Testis (tissue), 2 donors: ENCODE measurements at regions not wholly inside any gene's neighbourhood (a gene's known extent, or its start where the extent isn't known, plus 50 kb on each side); places are given as distances from the start of the nearest gene placed in this dataset.
"Not testable (repeated sequence)": the region's sequence is repeated elsewhere in the genome, so short reads cannot be mapped to it uniquely, and the experiment has no call there.

Source experiments
- DNase-seq: peaks from one replicate; pipeline ENCODE4 v3.0.0-alpha.2; 2019
- H3K27ac ChIP-seq, 2 donors: fragments of 200-600 bp; sonication (generic); one replicate each; pipeline ENCODE4 v1.5.1; 2019
- H3K27me3 ChIP-seq: fragments of 200-600 bp; sonication (generic); one replicate; pipeline ENCODE4 v1.5.1; 2019
- H3K36me3 ChIP-seq: fragments of 200-600 bp; sonication (generic); one replicate; pipeline ENCODE4 v1.5.1; 2017; ENCODE audit warnings: low read depth; ENCODE audit errors: missing control alignments
- H3K4me1 ChIP-seq: fragments of 200-600 bp; sonication (generic); one replicate; pipeline ENCODE4 v1.5.1; 2019
- H3K4me3 ChIP-seq, 2 donors: fragments of 200-600 bp; sonication (generic); one replicate each; pipeline ENCODE4 v1.5.1; 2017 to 2019
- H3K9me3 ChIP-seq: fragments of 200-600 bp; sonication (generic); one replicate; pipeline ENCODE4 v1.5.1; 2017
- CTCF ChIP-seq, 3 experiments: fragments of 450-650 bp in 2 of 3; fragments of 200-600 bp in 1 of 3; sonication (generic) in 1 of 3; IDR thresholded peaks; one replicate each; pipeline ENCODE4 v1.5.1; 2016 to 2019; ENCODE audit warnings: antibody characterized with exemption in 3 of 3, mild to moderate bottlenecking in 2 of 3, moderate library complexity in 1 of 3
- POLR2A ChIP-seq: fragments of 450-650 bp; IDR thresholded peaks from one replicate; pipeline ENCODE4 v1.6.1; 2017; ENCODE audit warnings: antibody characterized with exemption, mild to moderate bottlenecking, moderate library complexity
- WGBS, 2 donors: methylation state at CpG; one replicate each; pipeline ENCODE4 v1.1.5; 2018; 5-methylcytosine and 5-hydroxymethylcytosine counted together
- intact Hi-C: fragments of 100-400 bp; cut with DNase I; formaldehyde crosslinking; loops from one replicate; pipeline ENCODE4 v1.15.1; 2023; ENCODE audit warnings: low total_unique reads

DNA sequence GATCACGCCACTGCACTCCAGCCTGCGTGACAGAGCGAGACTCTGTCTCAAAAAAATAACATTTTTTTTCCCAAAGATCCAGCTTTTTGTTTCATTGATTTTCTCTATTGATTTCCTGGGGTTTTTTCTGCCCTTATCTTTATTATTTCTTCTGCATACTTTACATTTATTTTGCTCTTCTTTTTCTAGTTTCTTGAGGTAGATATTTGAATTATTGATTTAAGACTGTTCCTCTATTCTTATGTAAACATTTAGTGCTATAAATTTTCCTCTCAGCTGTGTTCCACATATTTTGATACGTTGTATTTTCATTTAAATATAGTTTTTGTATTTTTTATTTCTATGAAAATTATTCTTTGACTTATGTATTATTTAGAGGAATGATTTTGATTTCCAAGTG lies 89.8 kb downstream of the TEX51 start:
- no peak for TF ChIP-seq CTCF (IDR thresholded peaks at IDR 0.05)
- no peak for TF ChIP-seq POLR2A
- Histone ChIP-seq H3K27me3 (no peaks in the 10 kb centered on the region), H3K27ac (no peak overlapping the region), H3K4me3 (no peak overlapping the region), H3K36me3 (no peaks in the 10 kb centered on the region), H3K9me3 (no peaks in the 10 kb centered on the region), H3K4me1 (no peaks in the 10 kb centered on the region)
- intact Hi-C loops: no loop called here
- DNase-seq: no peak
- 60 to 92% methylated on average over 4 of the region's 4 CpGs for WGBS, 2 donors

GRCh38 chr2:126989064-126989463 lies 90.4 kb downstream of the TEX51 start:
- H3K27ac ChIP-seq, H3K4me3 ChIP-seq, H3K27me3 ChIP-seq, H3K4me1 ChIP-seq, DNase-seq, intact Hi-C loops, H3K9me3 ChIP-seq, H3K36me3 ChIP-seq: not testable (repeated sequence)
- WGBS, 2 donors: 92 to 95% methylated on average over 8 of the region's 8 CpGs

- no peaks in the 10 kb centered on the region for H3K27me3 ChIP-seq
- no peak for DNase-seq
- no peak for TF ChIP-seq POLR2A
- no peak for TF ChIP-seq CTCF (IDR thresholded peaks at IDR 0.05)
- no peaks in the 10 kb centered on the region for H3K9me3 ChIP-seq
- H3K4me1 ChIP-seq: no peaks in the 10 kb centered on the region
- no peaks in the 10 kb centered on the region for H3K36me3 ChIP-seq
- intact Hi-C loops: no loop called here
- WGBS, 2 donors: 96 to 100% methylated on average over 2 of the region's 2 CpGs
- H3K4me3 ChIP-seq: no peak overlapping the region
- no peak overlapping the region for H3K27ac ChIP-seq
These were observed 91.5 kb downstream of the TEX51 start for GRCh38 chr2:126990200-126990599.

DNA sequence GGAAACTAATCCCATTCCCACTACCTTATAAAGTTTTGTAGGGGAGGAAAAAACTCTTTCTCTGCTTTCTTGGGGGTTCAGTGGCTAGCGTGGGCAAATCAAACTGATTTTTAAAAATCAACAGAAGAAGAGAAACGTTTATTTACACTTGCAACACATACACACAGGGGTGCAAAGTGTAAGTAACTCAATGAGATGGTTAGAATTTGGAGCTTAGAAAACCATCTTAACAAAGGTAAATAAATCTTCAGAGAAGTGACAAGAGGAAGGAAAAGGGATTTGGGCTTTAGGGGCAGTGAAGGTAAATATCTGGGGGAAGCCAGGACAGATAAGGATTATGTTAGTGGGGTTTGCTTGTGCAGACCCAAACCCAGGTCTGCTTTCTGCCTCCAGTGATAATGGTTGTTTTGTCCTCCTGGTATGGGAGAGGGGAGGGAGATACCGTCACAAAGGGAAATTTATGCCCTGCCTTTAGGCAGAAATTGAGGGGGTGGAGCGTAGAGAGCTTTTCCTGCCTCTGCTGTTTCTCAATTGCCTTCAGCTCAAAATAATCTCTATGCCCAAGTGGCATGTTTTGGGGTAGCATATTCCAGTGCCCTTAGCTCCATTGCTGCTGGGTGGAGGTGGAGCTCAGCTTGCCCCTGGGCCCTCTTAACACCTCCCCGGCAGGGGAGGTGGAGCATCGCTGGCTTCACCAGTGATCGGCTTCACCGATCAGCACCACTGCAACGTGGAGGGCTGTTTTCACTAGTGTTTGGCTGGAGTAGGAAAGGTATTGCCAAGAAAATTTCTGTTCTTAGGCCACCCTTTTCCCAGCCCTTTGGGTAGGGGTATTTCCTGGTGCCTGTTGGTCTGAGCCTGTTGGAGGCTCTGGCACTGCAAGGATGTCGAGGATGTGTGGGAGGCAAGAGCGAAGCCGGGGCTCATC lies 92.2 kb downstream of the TEX51 start:
- intact Hi-C loops: no loop called here
- H3K4me1 ChIP-seq: peaks cover 4% of the 10 kb centered on the region
- TF ChIP-seq POLR2A (no peak), CTCF (IDR thresholded peaks at IDR 0.05) (no peak)
- no peaks in the 10 kb centered on the region for H3K36me3 ChIP-seq
- WGBS, 2 donors: 48 to 66% methylated on average over 12 of the region's 12 CpGs
- no peak overlapping the region for H3K4me3 ChIP-seq
- H3K9me3 ChIP-seq: no peaks in the 10 kb centered on the region
- DNase-seq: no peak
- H3K27me3 ChIP-seq: no peaks in the 10 kb centered on the region
- H3K27ac ChIP-seq: no peak overlapping the region

- intact Hi-C loops: no loop called here
- H3K4me1 ChIP-seq: peaks cover 7% of the 10 kb centered on the region
- no peaks in the 10 kb centered on the region for H3K9me3 ChIP-seq
- DNase-seq: no peak
- H3K27ac ChIP-seq: no peak overlapping the region
- WGBS, 2 donors: 40 to 60% methylated on average over 2 of the region's 2 CpGs
- no peak for TF ChIP-seq CTCF (IDR thresholded peaks at IDR 0.05)
- TF ChIP-seq POLR2A: no peak
- no peak overlapping the region for H3K4me3 ChIP-seq
- no peaks in the 10 kb centered on the region for H3K27me3 ChIP-seq
- no peaks in the 10 kb centered on the region for H3K36me3 ChIP-seq
These were observed 95.7 kb downstream of the TEX51 start for GRCh38 chr2:126994340-126994777.
